ENCODE measurements at regions not wholly inside any gene's neighbourhood (a gene's known extent, or its start where the extent isn't known, plus 50 kb on each side); places are given as distances from the start of the nearest gene placed in this dataset.
A peak's percentile ranks its signal among the peaks of the same experiment; 100 is the strongest.
"Not testable (repeated sequence)": the region's sequence is repeated elsewhere in the genome, so short reads cannot be mapped to it uniquely, and the experiment has no call there.

- Histone ChIP-seq H3K4me3 (ENCODE audit: low read depth, low read length, poor library complexity, severe bottlenecking) (no peak overlapping the region), H3K9me2 (ENCODE audit: low read depth, low read length) (no peaks in the 10 kb centered on the region), H3F3A (ENCODE audit: insufficient read depth, low read length) (no peaks in the 10 kb centered on the region), H3K27ac (ENCODE audit: low read depth, low read length, poor library complexity, severe bottlenecking) (no peak overlapping the region), H2AFZ (ENCODE audit: low read length) (no peak overlapping the region), H3K27me3 (ENCODE audit: insufficient read depth, low read length) (no peaks in the 10 kb centered on the region), H3K9ac (ENCODE audit: low read length) (no peak overlapping the region), H4K20me1 (ENCODE audit: insufficient read depth, low read length) (no peaks in the 10 kb centered on the region), H3K4me2 (ENCODE audit: low read length) (no peak overlapping the region), H3K9me3 (ENCODE audit: low read length) (no peaks in the 10 kb centered on the region), H3K4me1 (ENCODE audit: insufficient read depth, low read length, severe bottlenecking) (no peaks in the 10 kb centered on the region), H3K79me2 (ENCODE audit: insufficient read depth, low read length) (no peaks in the 10 kb centered on the region), H3K36me3 (ENCODE audit: insufficient read depth, low read length) (no peaks in the 10 kb centered on the region)
- TF ChIP-seq EZH2 (IDR thresholded peaks at IDR 0.05; ENCODE audit: borderline replicate concordance, low read length): no peak
- TF ChIP-seq, protein P1, sequence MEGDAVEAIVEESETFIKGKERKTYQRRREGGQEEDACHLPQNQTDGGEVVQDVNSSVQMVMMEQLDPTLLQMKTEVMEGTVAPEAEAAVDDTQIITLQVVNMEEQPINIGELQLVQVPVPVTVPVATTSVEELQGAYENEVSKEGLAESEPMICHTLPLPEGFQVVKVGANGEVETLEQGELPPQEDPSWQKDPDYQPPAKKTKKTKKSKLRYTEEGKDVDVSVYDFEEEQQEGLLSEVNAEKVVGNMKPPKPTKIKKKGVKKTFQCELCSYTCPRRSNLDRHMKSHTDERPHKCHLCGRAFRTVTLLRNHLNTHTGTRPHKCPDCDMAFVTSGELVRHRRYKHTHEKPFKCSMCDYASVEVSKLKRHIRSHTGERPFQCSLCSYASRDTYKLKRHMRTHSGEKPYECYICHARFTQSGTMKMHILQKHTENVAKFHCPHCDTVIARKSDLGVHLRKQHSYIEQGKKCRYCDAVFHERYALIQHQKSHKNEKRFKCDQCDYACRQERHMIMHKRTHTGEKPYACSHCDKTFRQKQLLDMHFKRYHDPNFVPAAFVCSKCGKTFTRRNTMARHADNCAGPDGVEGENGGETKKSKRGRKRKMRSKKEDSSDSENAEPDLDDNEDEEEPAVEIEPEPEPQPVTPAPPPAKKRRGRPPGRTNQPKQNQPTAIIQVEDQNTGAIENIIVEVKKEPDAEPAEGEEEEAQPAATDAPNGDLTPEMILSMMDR (IDR thresholded peaks at IDR 0.05; ENCODE audit: low read length): no peak
Measured at GRCh38 chr6:147961481-147962141, 381.0 kb upstream of the SASH1 start.

- not testable (repeated sequence) for H3K9ac ChIP-seq (ENCODE audit: low read length); H3F3A ChIP-seq (ENCODE audit: insufficient read depth, low read length); H3K4me3 ChIP-seq (ENCODE audit: low read depth, low read length, poor library complexity, severe bottlenecking); H2AFZ ChIP-seq (ENCODE audit: low read length); H3K79me2 ChIP-seq (ENCODE audit: insufficient read depth, low read length); H4K20me1 ChIP-seq (ENCODE audit: insufficient read depth, low read length); H3K9me2 ChIP-seq (ENCODE audit: low read depth, low read length); H3K36me3 ChIP-seq (ENCODE audit: insufficient read depth, low read length); H3K27ac ChIP-seq (ENCODE audit: low read depth, low read length, poor library complexity, severe bottlenecking); H3K9me3 ChIP-seq (ENCODE audit: low read length); H3K27me3 ChIP-seq (ENCODE audit: insufficient read depth, low read length); H3K4me2 ChIP-seq (ENCODE audit: low read length); H3K4me1 ChIP-seq (ENCODE audit: insufficient read depth, low read length, severe bottlenecking)
Measured at GRCh38 chr6:147965448-147965847, 377.2 kb upstream of the SASH1 start.

DNA sequence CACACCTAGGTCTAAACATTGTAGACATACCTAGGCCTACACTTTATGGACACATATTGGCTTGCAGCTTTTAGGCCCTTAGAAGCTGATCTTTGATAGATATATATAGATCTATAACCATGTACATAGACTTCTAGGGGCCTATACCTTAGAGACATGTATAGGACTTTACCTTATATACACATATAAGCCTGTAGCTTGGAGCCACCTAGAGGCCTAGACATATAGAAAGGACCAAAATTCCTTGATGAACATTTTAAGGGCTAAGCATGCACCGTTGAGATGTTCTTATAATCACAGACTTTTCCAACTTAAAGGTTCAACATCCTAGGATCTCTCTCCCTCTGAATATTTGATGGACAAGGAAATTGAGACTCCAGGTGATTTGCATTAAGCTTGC is 371.7 kb upstream of the SASH1 start:
- no peak overlapping the region for H3K27ac ChIP-seq (ENCODE audit: low read depth, low read length, poor library complexity, severe bottlenecking)
- TF ChIP-seq, protein P1 (IDR thresholded peaks at IDR 0.05; ENCODE audit: low read length): peak; percentile 29; the same call in 1 of the 2 replicates
- no peak for TF ChIP-seq EZH2 (IDR thresholded peaks at IDR 0.05; ENCODE audit: borderline replicate concordance, low read length)
- no peaks in the 10 kb centered on the region for H3K79me2 ChIP-seq (ENCODE audit: insufficient read depth, low read length)
- H3F3A ChIP-seq (ENCODE audit: insufficient read depth, low read length): no peaks in the 10 kb centered on the region
- no peak overlapping the region for H2AFZ ChIP-seq (ENCODE audit: low read length)
- no peaks in the 10 kb centered on the region for H3K4me1 ChIP-seq (ENCODE audit: insufficient read depth, low read length, severe bottlenecking)
- H3K4me3 ChIP-seq (ENCODE audit: low read depth, low read length, poor library complexity, severe bottlenecking): no peak overlapping the region
- no peaks in the 10 kb centered on the region for H4K20me1 ChIP-seq (ENCODE audit: insufficient read depth, low read length)
- no peak overlapping the region for H3K9ac ChIP-seq (ENCODE audit: low read length)
- H3K27me3 ChIP-seq (ENCODE audit: insufficient read depth, low read length): no peaks in the 10 kb centered on the region
- H3K4me2 ChIP-seq (ENCODE audit: low read length): no peak overlapping the region
- H3K9me2 ChIP-seq (ENCODE audit: low read depth, low read length): no peaks in the 10 kb centered on the region
- H3K36me3 ChIP-seq (ENCODE audit: insufficient read depth, low read length): no peaks in the 10 kb centered on the region
- no peaks in the 10 kb centered on the region for H3K9me3 ChIP-seq (ENCODE audit: low read length)

GRCh38 chr6:147972448-147972847 is 370.2 kb upstream of the SASH1 start:
- no peak overlapping the region for H3K4me2 ChIP-seq (ENCODE audit: low read length)
- H4K20me1 ChIP-seq (ENCODE audit: insufficient read depth, low read length): no peaks in the 10 kb centered on the region
- H3K36me3 ChIP-seq (ENCODE audit: insufficient read depth, low read length): no peaks in the 10 kb centered on the region
- no peaks in the 10 kb centered on the region for H3K9me3 ChIP-seq (ENCODE audit: low read length)
- H2AFZ ChIP-seq (ENCODE audit: low read length): no peak overlapping the region
- no peaks in the 10 kb centered on the region for H3F3A ChIP-seq (ENCODE audit: insufficient read depth, low read length)
- TF ChIP-seq, protein P1 (IDR thresholded peaks at IDR 0.05; ENCODE audit: low read length): no peak
- no peak for TF ChIP-seq EZH2 (IDR thresholded peaks at IDR 0.05; ENCODE audit: borderline replicate concordance, low read length)
- H3K27ac ChIP-seq (ENCODE audit: low read depth, low read length, poor library complexity, severe bottlenecking): no peak overlapping the region
- no peaks in the 10 kb centered on the region for H3K79me2 ChIP-seq (ENCODE audit: insufficient read depth, low read length)
- no peaks in the 10 kb centered on the region for H3K9me2 ChIP-seq (ENCODE audit: low read depth, low read length)
- H3K4me1 ChIP-seq (ENCODE audit: insufficient read depth, low read length, severe bottlenecking): no peaks in the 10 kb centered on the region
- H3K4me3 ChIP-seq (ENCODE audit: low read depth, low read length, poor library complexity, severe bottlenecking): no peak overlapping the region
- H3K27me3 ChIP-seq (ENCODE audit: insufficient read depth, low read length): no peaks in the 10 kb centered on the region
- H3K9ac ChIP-seq (ENCODE audit: low read length): no peak overlapping the region

Measured in OCI-LY1 (cell line).